ENCODE measurements at regions not wholly inside any gene's neighbourhood (a gene's known extent, or its start where the extent isn't known, plus 50 kb on each side); places are given as distances from the start of the nearest gene placed in this dataset.
A peak's percentile ranks its signal among the peaks of the same experiment; 100 is the strongest.

GRCh38 chr12:116631619-116632018 is 72.4 kb downstream of the MAP1LC3B2 start:
- Histone ChIP-seq H3K4me1 (ENCODE audit: insufficient read depth, low read length) (no peaks in the 10 kb centered on the region; the same call in 1 of the 2 replicates), H3K4me2 (ENCODE audit: low read length) (no peak overlapping the region), H2AFZ (ENCODE audit: low read length) (no peak overlapping the region), H3K36me3 (ENCODE audit: low read depth, low read length) (no peaks in the 10 kb centered on the region), H3K27me3 (ENCODE audit: low read length) (no peaks in the 10 kb centered on the region), H3K9ac (ENCODE audit: low read length) (no peak overlapping the region), H3K4me3 (ENCODE audit: low read length) (no peak overlapping the region), H3K27ac (ENCODE audit: low read length) (no peak overlapping the region), H3K9me2 (replicated peaks; ENCODE audit: low read length) (no peaks in the 10 kb centered on the region), H4K20me1 (ENCODE audit: low read length) (no peaks in the 10 kb centered on the region), H3F3A (ENCODE audit: low read length, unreplicated experiment) (no peaks in the 10 kb centered on the region), H3K9me3 (ENCODE audit: low read length) (no peaks in the 10 kb centered on the region), H3K79me2 (ENCODE audit: low read length) (no peaks in the 10 kb centered on the region)
- ChIA-PET POLR2A (ENCODE audit: unreplicated experiment) (no interaction called here), CTCF (no interaction called here)
- TF ChIP-seq EZH2phosphoT487 (IDR thresholded peaks at IDR 0.05; ENCODE audit: borderline replicate concordance, low read length) (no peak), CTCF (conservative IDR thresholded peaks at IDR 0.05; ENCODE audit: low read depth, low read length) (no peak), EZH2 (IDR thresholded peaks at IDR 0.05; ENCODE audit: low read length, unreplicated experiment) (no peak)
- ATAC-seq (peak; percentile 15; the same call in 1 of the 2 replicates), DNase-seq (peak; percentile 32)
- intact Hi-C loops (cut with micrococcal nuclease) = no loop called here
- BruUV-seq (replicated peaks) = no TSS peak

- no TSS peak for BruUV-seq (replicated peaks)
Measured at GRCh38 chr12:116630762-116631161, 71.6 kb downstream of the MAP1LC3B2 start.

GRCh38 chr12:116629480-116629879 is 70.3 kb downstream of the MAP1LC3B2 start:
- Histone ChIP-seq H3K4me2 (ENCODE audit: low read length) (no peak overlapping the region), H4K20me1 (ENCODE audit: low read length) (no peaks in the 10 kb centered on the region), H3F3A (ENCODE audit: low read length, unreplicated experiment) (no peaks in the 10 kb centered on the region), H3K9me2 (replicated peaks; ENCODE audit: low read length) (no peaks in the 10 kb centered on the region), H2AFZ (ENCODE audit: low read length) (no peak overlapping the region), H3K9ac (ENCODE audit: low read length) (no peak overlapping the region), H3K9me3 (ENCODE audit: low read length) (no peaks in the 10 kb centered on the region), H3K27me3 (ENCODE audit: low read length) (no peaks in the 10 kb centered on the region), H3K27ac (ENCODE audit: low read length) (no peak overlapping the region), H3K4me1 (ENCODE audit: insufficient read depth, low read length) (no peaks in the 10 kb centered on the region), H3K79me2 (ENCODE audit: low read length) (no peaks in the 10 kb centered on the region), H3K36me3 (ENCODE audit: low read depth, low read length) (no peaks in the 10 kb centered on the region), H3K4me3 (ENCODE audit: low read length) (no peak overlapping the region)
- no peak for DNase-seq
- no peak for ATAC-seq
- BruUV-seq (replicated peaks) = no TSS peak
- ChIA-PET CTCF (no interaction called here), POLR2A (ENCODE audit: unreplicated experiment) (no interaction called here)
- intact Hi-C loops (cut with micrococcal nuclease) = no loop called here
- no peak for TF ChIP-seq EZH2phosphoT487 (IDR thresholded peaks at IDR 0.05; ENCODE audit: borderline replicate concordance, low read length)
- no peak for TF ChIP-seq CTCF (conservative IDR thresholded peaks at IDR 0.05; ENCODE audit: low read depth, low read length)
- no peak for TF ChIP-seq EZH2 (IDR thresholded peaks at IDR 0.05; ENCODE audit: low read length, unreplicated experiment)

More at GRCh38 chr12:116630762-116631161, 71.6 kb downstream of the MAP1LC3B2 start:
- Histone ChIP-seq H2AFZ (ENCODE audit: low read length) (no peak overlapping the region), H3K9me3 (ENCODE audit: low read length) (no peaks in the 10 kb centered on the region), H3K79me2 (ENCODE audit: low read length) (no peaks in the 10 kb centered on the region), H4K20me1 (ENCODE audit: low read length) (no peaks in the 10 kb centered on the region), H3K4me2 (ENCODE audit: low read length) (no peak overlapping the region), H3K27ac (ENCODE audit: low read length) (no peak overlapping the region), H3K4me3 (ENCODE audit: low read length) (no peak overlapping the region), H3K9me2 (replicated peaks; ENCODE audit: low read length) (no peaks in the 10 kb centered on the region), H3K4me1 (ENCODE audit: insufficient read depth, low read length) (no peaks in the 10 kb centered on the region), H3F3A (ENCODE audit: low read length, unreplicated experiment) (no peaks in the 10 kb centered on the region), H3K9ac (ENCODE audit: low read length) (no peak overlapping the region), H3K36me3 (ENCODE audit: low read depth, low read length) (no peaks in the 10 kb centered on the region), H3K27me3 (ENCODE audit: low read length) (no peaks in the 10 kb centered on the region)
- POLR2A ChIA-PET (ENCODE audit: unreplicated experiment) = no interaction called here
- ATAC-seq (no peak), DNase-seq (no peak)
- no peak for TF ChIP-seq CTCF (conservative IDR thresholded peaks at IDR 0.05; ENCODE audit: low read depth, low read length)
- no peak for TF ChIP-seq EZH2 (IDR thresholded peaks at IDR 0.05; ENCODE audit: low read length, unreplicated experiment)
- no peak for TF ChIP-seq EZH2phosphoT487 (IDR thresholded peaks at IDR 0.05; ENCODE audit: borderline replicate concordance, low read length)
- intact Hi-C loops (cut with micrococcal nuclease) = no loop called here
- CTCF ChIA-PET = no interaction called here

Data from PC-3 (cell line).